ENCODE measurements at regions not wholly inside any gene's neighbourhood (a gene's known extent, or its start where the extent isn't known, plus 50 kb on each side); places are given as distances from the start of the nearest gene placed in this dataset.

- TF ChIP-seq CTCF (IDR thresholded peaks at IDR 0.05), result no peak
- H3K4me1 ChIP-seq (ENCODE audit: control insufficient read depth in 1 of 2, low read depth in 2 of 2), result no peaks in the 10 kb centered on the region
- no peaks in the 10 kb centered on the region for H3K9me3 ChIP-seq
- no peaks in the 10 kb centered on the region for H3K27me3 ChIP-seq (replicated peaks; ENCODE audit: insufficient read depth)
- H3K27ac ChIP-seq, result no peak overlapping the region
- no peak overlapping the region for H3K4me3 ChIP-seq
- no peak for DNase-seq (ENCODE audit: low spot score)
- no peak for ATAC-seq (ENCODE audit: insufficient number of reproducible peaks, low FRiP score, low read depth)
- no peaks in the 10 kb centered on the region for H3K36me3 ChIP-seq
Observed at GRCh38 chr18:78634061-78634696, 345.4 kb upstream of the SALL3 start.

DNA sequence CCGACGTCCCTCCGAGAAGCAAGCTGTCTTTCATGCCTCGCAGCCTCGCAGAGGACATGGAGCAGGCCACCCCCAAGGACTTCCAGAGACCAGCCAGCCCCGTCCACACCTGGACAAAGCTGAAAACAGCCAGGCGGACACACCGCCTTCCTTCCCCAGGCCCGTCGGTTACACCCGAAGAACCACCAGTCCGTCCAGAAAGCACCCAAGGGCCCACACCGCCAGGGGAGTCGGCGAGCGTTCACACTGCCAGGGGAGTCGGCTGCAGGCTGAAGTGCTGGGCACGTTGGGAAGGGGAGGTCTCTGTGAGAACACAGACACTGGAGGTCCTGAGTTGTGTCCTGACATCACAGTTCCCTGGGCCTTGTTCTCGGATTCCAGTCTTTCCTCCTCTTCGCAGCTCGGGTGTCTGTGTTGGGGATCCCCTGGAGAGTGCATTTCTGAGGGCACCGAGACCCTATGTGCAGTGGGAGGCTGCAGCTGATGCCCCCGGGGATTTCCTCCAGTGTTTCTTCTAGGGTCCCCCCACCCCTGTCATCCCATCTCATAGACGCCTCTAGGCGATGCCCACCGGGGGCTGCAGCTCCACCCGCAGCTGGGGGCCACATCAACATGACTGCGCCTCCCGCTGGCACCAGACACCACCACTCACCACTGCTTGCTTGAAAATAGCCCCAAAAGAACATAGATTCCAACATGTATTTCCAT, 344.4 kb upstream of the SALL3 start:
- DNase-seq (ENCODE audit: low spot score), result no peak
- TF ChIP-seq CTCF (IDR thresholded peaks at IDR 0.05), result no peak
- no peaks in the 10 kb centered on the region for H3K4me1 ChIP-seq (ENCODE audit: control insufficient read depth in 1 of 2, low read depth in 2 of 2)
- no peaks in the 10 kb centered on the region for H3K9me3 ChIP-seq
- H3K27ac ChIP-seq, result no peak overlapping the region
- no peak overlapping the region for H3K4me3 ChIP-seq
- no peaks in the 10 kb centered on the region for H3K27me3 ChIP-seq (replicated peaks; ENCODE audit: insufficient read depth)
- no peaks in the 10 kb centered on the region for H3K36me3 ChIP-seq
- no peak for ATAC-seq (ENCODE audit: insufficient number of reproducible peaks, low FRiP score, low read depth)

- Histone ChIP-seq H3K36me3 (no peaks in the 10 kb centered on the region), H3K27me3 (replicated peaks; ENCODE audit: insufficient read depth) (no peaks in the 10 kb centered on the region), H3K4me3 (no peak overlapping the region), H3K27ac (no peak overlapping the region), H3K9me3 (no peaks in the 10 kb centered on the region), H3K4me1 (ENCODE audit: control insufficient read depth in 1 of 2, low read depth in 2 of 2) (no peaks in the 10 kb centered on the region)
- no peak for ATAC-seq (ENCODE audit: insufficient number of reproducible peaks, low FRiP score, low read depth)
- DNase-seq (ENCODE audit: low spot score), result no peak
- TF ChIP-seq CTCF (IDR thresholded peaks at IDR 0.05), result no peak
Observed at GRCh38 chr18:78636260-78636659, 343.4 kb upstream of the SALL3 start.

DNA sequence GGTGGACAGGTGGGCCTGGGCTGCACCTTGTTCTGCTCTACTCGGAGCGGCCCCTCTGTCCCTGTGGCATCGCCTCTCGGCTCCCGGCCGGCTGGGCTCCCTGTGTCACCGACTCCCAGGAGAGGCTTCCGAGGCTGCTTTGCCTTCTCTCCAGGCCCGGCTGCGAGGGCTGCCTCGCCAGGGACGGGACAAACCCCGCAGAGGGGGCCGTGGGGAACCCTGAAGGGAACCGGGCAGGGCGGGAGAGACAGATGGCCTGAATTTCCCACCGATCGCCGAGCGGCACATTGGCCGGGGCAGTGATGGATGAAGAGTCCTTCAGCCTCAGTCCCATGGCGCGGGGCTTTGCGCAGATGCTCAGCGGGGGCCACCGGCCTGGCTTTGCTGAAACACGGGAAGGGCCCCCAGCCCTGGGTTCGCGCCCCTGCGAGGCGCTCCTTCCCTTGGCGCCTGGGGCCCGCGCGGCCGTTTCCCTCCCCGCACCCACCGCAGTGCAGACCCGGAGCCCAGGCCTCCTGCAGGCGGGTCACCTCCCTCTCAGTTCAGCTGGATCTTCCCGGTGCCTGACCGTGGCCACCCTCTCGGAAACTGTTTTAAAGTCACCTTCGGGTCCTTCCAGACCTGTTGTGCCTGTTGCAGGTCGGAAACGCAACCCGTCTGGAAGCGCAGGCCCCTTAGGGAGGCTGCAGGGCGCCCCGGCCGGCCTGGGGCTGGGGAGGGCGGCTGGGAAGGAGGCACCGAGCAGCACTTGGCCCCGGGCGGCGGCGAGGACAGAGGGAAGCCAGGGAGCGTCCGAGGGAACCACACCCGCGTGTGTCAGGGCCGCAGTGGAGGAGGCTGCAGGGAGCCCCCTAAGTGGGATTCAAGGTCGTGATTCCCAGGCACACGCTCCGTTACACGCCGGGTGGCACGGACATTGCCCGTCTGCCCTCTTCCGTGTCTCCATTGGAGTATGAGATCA, 341.9 kb upstream of the SALL3 start:
- no peak for TF ChIP-seq CTCF (IDR thresholded peaks at IDR 0.05)
- H3K27me3 ChIP-seq (replicated peaks; ENCODE audit: insufficient read depth), result no peaks in the 10 kb centered on the region
- H3K27ac ChIP-seq, result no peak overlapping the region
- H3K4me1 ChIP-seq (ENCODE audit: control insufficient read depth in 1 of 2, low read depth in 2 of 2), result no peaks in the 10 kb centered on the region
- H3K9me3 ChIP-seq, result no peaks in the 10 kb centered on the region
- H3K4me3 ChIP-seq, result no peak overlapping the region
- no peak for DNase-seq (ENCODE audit: low spot score)
- no peak for ATAC-seq (ENCODE audit: insufficient number of reproducible peaks, low FRiP score, low read depth)
- H3K36me3 ChIP-seq, result no peaks in the 10 kb centered on the region
